ENCODE measurements at regions not wholly inside any gene's neighbourhood (a gene's known extent, or its start where the extent isn't known, plus 50 kb on each side); places are given as distances from the start of the nearest gene placed in this dataset.
"Not testable (repeated sequence)": the region's sequence is repeated elsewhere in the genome, so short reads cannot be mapped to it uniquely, and the experiment has no call there.

- DNase-seq (ENCODE audit: low spot score); H3K27ac ChIP-seq; POLR2A ChIA-PET (ENCODE audit: low non-redundant PET): not testable (repeated sequence)
- TF ChIP-seq CTCF (conservative IDR thresholded peaks at IDR 0.05; ENCODE audit: low read depth): peak; percentile 26
- CTCF ChIA-PET: interaction anchor here (1.1 kb wide), 1 partner anchor 499 kb away, joined by 3 read pairs; no protein-coding TSS in a partner anchor
Observed at GRCh38 chr15:20785151-20785936, 80.8 kb downstream of the POTEB2 start.

GRCh38 chr15:20783598-20784184 is 82.4 kb downstream of the POTEB2 start:
- CTCF ChIA-PET; DNase-seq (ENCODE audit: low spot score); POLR2A ChIA-PET (ENCODE audit: low non-redundant PET); H3K27ac ChIP-seq: not testable (repeated sequence)

- H3K27ac ChIP-seq; DNase-seq (ENCODE audit: low spot score); CTCF ChIA-PET; POLR2A ChIA-PET (ENCODE audit: low non-redundant PET): not testable (repeated sequence)
Observed at GRCh38 chr15:20775412-20775811, 90.7 kb downstream of the POTEB2 start.

- POLR2A ChIA-PET (ENCODE audit: low non-redundant PET); CTCF ChIA-PET: not testable (repeated sequence)
Observed at GRCh38 chr15:20767943-20768342, 98.2 kb downstream of the POTEB2 start.

GRCh38 chr15:20762422-20762821 is 103.7 kb downstream of the POTEB2 start:
- DNase-seq (ENCODE audit: low spot score); POLR2A ChIA-PET (ENCODE audit: low non-redundant PET): not testable (repeated sequence)

More at GRCh38 chr15:20767943-20768342, 98.2 kb downstream of the POTEB2 start:
- DNase-seq (ENCODE audit: low spot score); H3K27ac ChIP-seq: not testable (repeated sequence)

GRCh38 chr15:20756440-20756839 is 109.7 kb downstream of the POTEB2 start:
- DNase-seq (ENCODE audit: low spot score); CTCF ChIA-PET; POLR2A ChIA-PET (ENCODE audit: low non-redundant PET); H3K27ac ChIP-seq: not testable (repeated sequence)

More at GRCh38 chr15:20762422-20762821, 103.7 kb downstream of the POTEB2 start:
- H3K27ac ChIP-seq, CTCF ChIA-PET: not testable (repeated sequence)

- CTCF ChIA-PET; H3K27ac ChIP-seq; DNase-seq (ENCODE audit: low spot score); POLR2A ChIA-PET (ENCODE audit: low non-redundant PET): not testable (repeated sequence)
Observed at GRCh38 chr15:20755665-20756398, 110.3 kb downstream of the POTEB2 start.

GRCh38 chr15:20733493-20733892 is 132.6 kb downstream of the POTEB2 start:
- CTCF ChIA-PET; DNase-seq (ENCODE audit: low spot score); H3K27ac ChIP-seq; POLR2A ChIA-PET (ENCODE audit: low non-redundant PET): not testable (repeated sequence)

Data from RWPE1 (cell line).